ENCODE measurements at regions not wholly inside any gene's neighbourhood (a gene's known extent, or its start where the extent isn't known, plus 50 kb on each side); places are given as distances from the start of the nearest gene placed in this dataset.
"Not testable (repeated sequence)": the region's sequence is repeated elsewhere in the genome, so short reads cannot be mapped to it uniquely, and the experiment has no call there.

GRCh38 chr12:89192429-89192828 is 159.9 kb downstream of the DUSP6 start:
- Histone ChIP-seq H3K4me3 (ENCODE audit: control insufficient read depth in 2 of 3, extremely low read depth in 1 of 3, insufficient read depth in 2 of 3, low read depth in 1 of 3, low read length in 3 of 3) (no peak overlapping the region), H3K27me3 (ENCODE audit: control insufficient read depth, extremely low read depth, insufficient read depth, low read length) (no peaks in the 10 kb centered on the region), H4K20me1 (ENCODE audit: control insufficient read depth, extremely low read depth, insufficient read depth, low read length) (no peaks in the 10 kb centered on the region), H3K36me3 (ENCODE audit: control insufficient read depth in 2 of 2, extremely low read depth in 1 of 2, insufficient read depth in 2 of 2, low read length in 2 of 2) (no peaks in the 10 kb centered on the region), H3K27ac (ENCODE audit: control insufficient read depth, insufficient read depth, low read length) (no peak overlapping the region), H3K4me2 (ENCODE audit: control insufficient read depth, extremely low read depth, insufficient read depth, low read depth, low read length) (no peak overlapping the region), H3K9me1 (ENCODE audit: control insufficient read depth, extremely low read depth, insufficient read depth, low read length) (no peaks in the 10 kb centered on the region), H3K4me1 (ENCODE audit: control insufficient read depth, extremely low read depth, insufficient read depth, low read length) (no peaks in the 10 kb centered on the region), H3K9ac (ENCODE audit: control insufficient read depth, extremely low read depth, insufficient read depth, low read length) (no peak overlapping the region), H3K79me2 (ENCODE audit: control insufficient read depth, insufficient read depth, low read length) (no peaks in the 10 kb centered on the region), H3K9me3 (ENCODE audit: control insufficient read depth, low read depth, low read length) (peaks cover 2% of the 10 kb centered on the region), H2AFZ (ENCODE audit: control insufficient read depth, low read length) (no peak overlapping the region)
- FAIRE-seq (no peak), DNase-seq (ENCODE audit: low read depth, low spot score) (no peak)
- TF ChIP-seq, protein P1, sequence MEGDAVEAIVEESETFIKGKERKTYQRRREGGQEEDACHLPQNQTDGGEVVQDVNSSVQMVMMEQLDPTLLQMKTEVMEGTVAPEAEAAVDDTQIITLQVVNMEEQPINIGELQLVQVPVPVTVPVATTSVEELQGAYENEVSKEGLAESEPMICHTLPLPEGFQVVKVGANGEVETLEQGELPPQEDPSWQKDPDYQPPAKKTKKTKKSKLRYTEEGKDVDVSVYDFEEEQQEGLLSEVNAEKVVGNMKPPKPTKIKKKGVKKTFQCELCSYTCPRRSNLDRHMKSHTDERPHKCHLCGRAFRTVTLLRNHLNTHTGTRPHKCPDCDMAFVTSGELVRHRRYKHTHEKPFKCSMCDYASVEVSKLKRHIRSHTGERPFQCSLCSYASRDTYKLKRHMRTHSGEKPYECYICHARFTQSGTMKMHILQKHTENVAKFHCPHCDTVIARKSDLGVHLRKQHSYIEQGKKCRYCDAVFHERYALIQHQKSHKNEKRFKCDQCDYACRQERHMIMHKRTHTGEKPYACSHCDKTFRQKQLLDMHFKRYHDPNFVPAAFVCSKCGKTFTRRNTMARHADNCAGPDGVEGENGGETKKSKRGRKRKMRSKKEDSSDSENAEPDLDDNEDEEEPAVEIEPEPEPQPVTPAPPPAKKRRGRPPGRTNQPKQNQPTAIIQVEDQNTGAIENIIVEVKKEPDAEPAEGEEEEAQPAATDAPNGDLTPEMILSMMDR (optimal IDR thresholded peaks at IDR 0.05 in 1 of 3, IDR thresholded peaks at IDR 0.05 in 1 of 3, conservative IDR thresholded peaks at IDR 0.05 in 1 of 3; ENCODE audit: extremely low read depth in 1 of 3, insufficient read depth in 2 of 3, low read length in 3 of 3) = no peak
- TF ChIP-seq EZH2 (IDR thresholded peaks at IDR 0.05; ENCODE audit: low read length) = no peak
- dilution Hi-C loops (cut with MboI; ENCODE audit: extremely low pct_ligation_motif_present, low sequenced_read_pairs) = no loop called here

- H3K27ac ChIP-seq (ENCODE audit: control insufficient read depth, insufficient read depth, low read length); H3K27me3 ChIP-seq (ENCODE audit: control insufficient read depth, extremely low read depth, insufficient read depth, low read length); H2AFZ ChIP-seq (ENCODE audit: control insufficient read depth, low read length); H3K36me3 ChIP-seq (ENCODE audit: control insufficient read depth in 2 of 2, extremely low read depth in 1 of 2, insufficient read depth in 2 of 2, low read length in 2 of 2); DNase-seq (ENCODE audit: low read depth, low spot score); FAIRE-seq; H3K9me1 ChIP-seq (ENCODE audit: control insufficient read depth, extremely low read depth, insufficient read depth, low read length); H4K20me1 ChIP-seq (ENCODE audit: control insufficient read depth, extremely low read depth, insufficient read depth, low read length); H3K9ac ChIP-seq (ENCODE audit: control insufficient read depth, extremely low read depth, insufficient read depth, low read length); dilution Hi-C loops (cut with MboI; ENCODE audit: extremely low pct_ligation_motif_present, low sequenced_read_pairs); H3K4me2 ChIP-seq (ENCODE audit: control insufficient read depth, extremely low read depth, insufficient read depth, low read depth, low read length); H3K79me2 ChIP-seq (ENCODE audit: control insufficient read depth, insufficient read depth, low read length); H3K9me3 ChIP-seq (ENCODE audit: control insufficient read depth, low read depth, low read length); H3K4me1 ChIP-seq (ENCODE audit: control insufficient read depth, extremely low read depth, insufficient read depth, low read length); H3K4me3 ChIP-seq (ENCODE audit: control insufficient read depth in 2 of 3, extremely low read depth in 1 of 3, insufficient read depth in 2 of 3, low read depth in 1 of 3, low read length in 3 of 3): not testable (repeated sequence)
Measured at GRCh38 chr12:89191597-89191996, 160.7 kb downstream of the DUSP6 start.

DNA sequence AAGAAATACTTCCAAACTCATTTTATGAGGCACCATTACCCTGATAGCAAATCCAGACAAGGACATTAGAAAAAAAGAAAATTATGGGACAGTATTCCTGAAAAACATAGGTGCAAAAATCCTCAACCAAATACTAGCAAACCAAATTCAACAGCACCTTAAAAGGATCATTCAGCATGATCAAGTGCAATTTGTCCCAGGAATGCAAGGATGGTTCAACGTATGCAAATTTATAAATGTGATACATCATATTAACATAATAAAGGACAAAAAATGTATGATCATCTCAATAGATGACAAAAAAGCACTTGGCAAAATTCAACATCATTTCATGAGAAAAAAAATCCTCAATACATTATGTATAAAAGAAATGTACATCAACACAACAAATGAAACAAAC is 162.9 kb downstream of the DUSP6 start:
- no peak for FAIRE-seq
- H2AFZ ChIP-seq (ENCODE audit: control insufficient read depth, low read length) = no peak overlapping the region
- dilution Hi-C loops (cut with MboI; ENCODE audit: extremely low pct_ligation_motif_present, low sequenced_read_pairs) = no loop called here
- H3K4me3 ChIP-seq (ENCODE audit: control insufficient read depth in 2 of 3, extremely low read depth in 1 of 3, insufficient read depth in 2 of 3, low read depth in 1 of 3, low read length in 3 of 3) = no peak overlapping the region
- no peak overlapping the region for H3K9ac ChIP-seq (ENCODE audit: control insufficient read depth, extremely low read depth, insufficient read depth, low read length)
- H3K4me1 ChIP-seq (ENCODE audit: control insufficient read depth, extremely low read depth, insufficient read depth, low read length) = no peaks in the 10 kb centered on the region
- H3K9me1 ChIP-seq (ENCODE audit: control insufficient read depth, extremely low read depth, insufficient read depth, low read length) = no peaks in the 10 kb centered on the region
- H3K9me3 ChIP-seq (ENCODE audit: control insufficient read depth, low read depth, low read length) = peaks cover 2% of the 10 kb centered on the region
- no peak overlapping the region for H3K4me2 ChIP-seq (ENCODE audit: control insufficient read depth, extremely low read depth, insufficient read depth, low read depth, low read length)
- no peaks in the 10 kb centered on the region for H4K20me1 ChIP-seq (ENCODE audit: control insufficient read depth, extremely low read depth, insufficient read depth, low read length)
- no peaks in the 10 kb centered on the region for H3K79me2 ChIP-seq (ENCODE audit: control insufficient read depth, insufficient read depth, low read length)
- no peaks in the 10 kb centered on the region for H3K36me3 ChIP-seq (ENCODE audit: control insufficient read depth in 2 of 2, extremely low read depth in 1 of 2, insufficient read depth in 2 of 2, low read length in 2 of 2)
- TF ChIP-seq, protein P1 (optimal IDR thresholded peaks at IDR 0.05 in 1 of 3, IDR thresholded peaks at IDR 0.05 in 1 of 3, conservative IDR thresholded peaks at IDR 0.05 in 1 of 3; ENCODE audit: extremely low read depth in 1 of 3, insufficient read depth in 2 of 3, low read length in 3 of 3) = no peak
- no peak for TF ChIP-seq EZH2 (IDR thresholded peaks at IDR 0.05; ENCODE audit: low read length)
- no peak for DNase-seq (ENCODE audit: low read depth, low spot score)
- no peak overlapping the region for H3K27ac ChIP-seq (ENCODE audit: control insufficient read depth, insufficient read depth, low read length)
- no peaks in the 10 kb centered on the region for H3K27me3 ChIP-seq (ENCODE audit: control insufficient read depth, extremely low read depth, insufficient read depth, low read length)
